NCI-H1092 (cell line): ENCODE measurements at regions not wholly inside any gene's neighbourhood (a gene's known extent, or its start where the extent isn't known, plus 50 kb on each side); places are given as distances from the start of the nearest gene placed in this dataset.

ENCODE experiments used
- DNase-seq: peaks from one replicate; lab custom pipeline; 2025; lab: John Stamatoyannopoulos, UW

GRCh38 chr1:48054232-48054631 lies 57.0 kb upstream of the TRABD2B start:
- no peak for DNase-seq

DNA sequence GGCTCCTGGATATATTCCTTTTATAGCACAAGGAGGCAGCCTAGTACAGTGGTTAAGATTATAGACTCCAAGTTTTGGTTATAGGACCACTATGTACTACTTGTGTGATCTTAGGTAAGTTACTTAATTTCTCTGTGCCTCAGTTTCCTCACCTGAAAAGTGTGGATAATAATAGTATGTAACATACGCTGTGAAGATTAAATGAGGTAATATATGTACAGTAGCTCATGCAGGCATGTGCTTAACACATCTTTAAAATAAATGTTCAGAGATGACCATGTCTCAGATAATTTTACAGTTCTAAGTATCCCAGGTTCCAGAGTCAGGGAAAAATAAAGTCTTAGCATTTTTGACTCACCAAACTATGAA lies 55.7 kb upstream of the TRABD2B start:
- no peak for DNase-seq

DNA sequence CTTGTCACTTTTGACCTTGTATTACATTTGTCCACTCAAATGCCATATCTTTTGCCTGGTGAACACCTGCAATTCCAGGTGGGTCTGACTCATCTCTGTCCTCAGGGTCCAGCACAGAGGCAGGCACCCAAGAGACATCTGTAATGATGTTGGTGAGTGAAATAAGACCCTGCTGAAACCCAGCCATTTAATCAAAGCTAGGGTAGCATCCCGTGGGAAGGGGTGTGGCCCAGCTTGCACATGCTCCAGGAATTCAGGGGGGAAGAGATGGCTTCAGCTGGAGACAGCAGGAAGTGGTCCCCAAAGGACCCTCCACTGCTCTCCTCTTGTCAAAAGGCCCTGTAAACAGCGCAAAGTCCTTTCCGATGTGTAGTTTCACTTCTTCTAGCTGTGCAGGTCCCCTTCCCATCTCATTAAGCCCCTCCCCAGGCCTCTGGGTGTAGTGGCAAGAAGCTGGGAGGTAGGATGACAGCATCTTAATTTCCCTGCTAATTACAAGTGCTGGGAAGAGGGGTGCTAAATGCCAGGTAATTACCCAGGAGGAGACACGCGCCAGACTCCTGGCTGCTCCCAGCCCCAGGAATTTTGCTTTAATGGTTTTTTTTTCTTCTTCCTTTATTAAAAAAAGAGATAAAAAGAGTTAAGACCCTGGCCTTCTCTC lies 54.4 kb upstream of the TRABD2B start:
- DNase-seq, result no peak

DNA sequence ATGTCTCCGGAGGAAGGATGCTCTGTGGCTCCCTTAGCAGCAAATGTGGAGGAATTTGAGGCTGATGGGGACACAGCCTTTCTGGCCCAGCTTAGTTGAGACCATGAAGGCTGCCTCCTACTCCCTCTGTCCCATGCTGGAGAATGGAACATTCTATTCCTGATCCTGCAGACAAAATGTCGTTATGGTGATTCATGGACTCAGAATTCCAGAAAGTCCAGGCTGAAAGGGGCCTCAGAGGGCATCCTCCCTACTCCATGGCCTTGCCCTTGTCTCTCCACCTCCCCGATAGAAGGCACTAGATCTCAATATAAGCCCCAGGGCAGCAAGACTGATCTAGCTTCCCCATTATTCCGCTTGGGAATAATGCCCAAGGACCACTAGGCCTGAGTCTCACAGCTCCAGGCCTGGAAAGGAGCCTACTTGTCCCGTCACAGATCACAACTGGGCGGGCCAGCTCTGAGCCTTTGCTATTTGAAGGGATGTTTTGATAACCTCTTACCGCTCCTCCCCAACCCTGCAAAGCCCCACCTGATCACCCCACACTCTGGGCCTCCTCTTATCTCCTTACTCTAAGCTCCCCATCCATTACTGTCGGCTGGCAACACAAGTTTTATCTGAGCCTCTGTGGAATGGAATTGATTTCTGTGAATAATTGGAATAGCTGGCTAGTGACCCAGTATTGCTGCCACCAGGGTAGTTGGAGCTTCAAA lies 52.8 kb upstream of the TRABD2B start:
- DNase-seq, result no peak

GRCh38 chr1:48048980-48049379 lies 51.8 kb upstream of the TRABD2B start:
- no peak for DNase-seq

- DNase-seq, result no peak
Observed at GRCh38 chr1:48048064-48048463, 50.9 kb upstream of the TRABD2B start.

DNA sequence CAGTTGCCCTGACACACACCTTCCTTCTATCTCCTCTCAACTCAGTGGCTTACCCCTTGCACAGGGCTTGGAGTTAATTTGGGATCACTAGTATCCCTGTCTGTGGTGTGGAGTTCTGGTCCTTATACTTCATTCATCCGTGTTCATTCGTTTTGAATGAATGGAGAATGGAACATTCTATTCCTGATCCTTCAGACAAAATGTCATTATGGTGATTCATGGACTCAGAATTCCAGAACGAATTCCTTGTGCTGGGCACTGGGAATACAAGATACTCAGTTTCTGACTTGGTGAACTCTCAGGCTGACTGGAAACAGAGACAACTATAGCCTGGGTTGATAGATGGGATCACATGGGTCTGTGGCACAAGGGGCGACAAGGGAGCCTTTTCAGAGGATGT lies 49.9 kb upstream of the TRABD2B start:
- DNase-seq, result no peak
